ENCODE measurements at regions not wholly inside any gene's neighbourhood (a gene's known extent, or its start where the extent isn't known, plus 50 kb on each side); places are given as distances from the start of the nearest gene placed in this dataset.

DNA sequence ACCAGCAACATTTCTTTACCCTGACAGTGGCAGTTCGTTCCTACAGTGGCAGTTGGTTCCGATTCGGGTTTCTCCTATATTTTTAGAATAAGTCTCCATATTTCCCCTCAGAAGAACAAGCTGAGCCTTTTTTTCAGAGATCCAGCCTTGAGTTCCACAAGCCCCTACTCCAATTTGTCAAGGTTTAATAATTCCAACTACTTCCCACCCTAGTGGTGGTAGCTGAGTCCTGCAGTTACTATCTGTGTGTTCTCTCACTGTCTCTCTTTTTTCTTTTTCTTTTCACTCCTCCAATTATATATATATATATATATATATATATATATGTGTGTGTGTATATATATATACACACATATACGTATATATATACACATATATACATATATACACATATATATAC is 1347.3 kb downstream of the PCDH9 start:
- no peak for DNase-seq (ENCODE audit: low read depth in 2 of 2)

GRCh38 chr13:65881561-65882155 is 1348.5 kb downstream of the PCDH9 start:
- no peak for DNase-seq (ENCODE audit: low read depth in 2 of 2)

- no peak for DNase-seq (ENCODE audit: low read depth in 2 of 2)
Measured at GRCh38 chr13:65875031-65875430, 1355.1 kb downstream of the PCDH9 start.

GRCh38 chr13:65872448-65872847 is 1357.7 kb downstream of the PCDH9 start:
- no peak for DNase-seq (ENCODE audit: low read depth in 2 of 2)

- DNase-seq (ENCODE audit: low read depth in 2 of 2), result no peak
Measured at GRCh38 chr13:65868884-65869283, 1361.3 kb downstream of the PCDH9 start.

DNA sequence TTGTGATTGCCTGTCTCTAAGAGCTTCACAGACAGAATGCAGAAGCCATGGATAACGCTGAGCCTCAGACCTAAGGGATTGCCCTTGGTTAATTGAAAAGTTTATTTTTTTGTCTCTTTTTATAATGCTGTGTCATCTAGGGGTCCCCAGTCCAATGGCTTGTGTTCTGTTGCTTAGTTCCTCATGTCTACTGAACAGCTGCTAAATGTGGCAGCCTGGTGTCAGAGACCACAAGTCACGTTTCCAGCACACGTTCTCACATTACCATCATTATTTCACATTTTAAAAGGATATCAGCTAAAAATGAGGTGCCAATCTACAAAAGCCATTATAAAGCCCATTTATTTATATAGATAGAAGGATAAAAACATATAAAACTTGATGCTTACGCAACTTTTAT is 1362.0 kb downstream of the PCDH9 start:
- no peak for DNase-seq (ENCODE audit: low read depth in 2 of 2)

- no peak for DNase-seq (ENCODE audit: low read depth in 2 of 2)
Measured at GRCh38 chr13:65866138-65866537, 1364.0 kb downstream of the PCDH9 start.

DNA sequence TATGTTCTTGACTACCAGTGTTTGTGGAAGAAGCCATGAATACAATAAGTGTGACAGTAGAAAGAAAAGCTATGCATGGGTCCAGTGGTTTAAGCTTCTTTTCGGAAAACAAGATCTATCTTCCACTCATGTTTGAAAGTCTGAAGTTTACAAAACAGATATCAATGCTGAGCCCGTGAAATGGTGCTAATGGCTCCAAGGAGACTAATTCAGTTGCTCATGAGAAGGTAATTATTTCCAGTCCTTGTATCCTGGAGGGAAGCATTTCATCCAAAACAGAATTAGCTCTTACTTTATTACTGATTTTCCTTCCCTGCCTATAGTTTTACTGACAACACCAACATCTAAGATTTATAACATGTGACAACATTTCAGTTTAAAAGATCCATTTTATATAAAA is 1364.9 kb downstream of the PCDH9 start:
- no peak for DNase-seq (ENCODE audit: low read depth in 2 of 2)

DNA sequence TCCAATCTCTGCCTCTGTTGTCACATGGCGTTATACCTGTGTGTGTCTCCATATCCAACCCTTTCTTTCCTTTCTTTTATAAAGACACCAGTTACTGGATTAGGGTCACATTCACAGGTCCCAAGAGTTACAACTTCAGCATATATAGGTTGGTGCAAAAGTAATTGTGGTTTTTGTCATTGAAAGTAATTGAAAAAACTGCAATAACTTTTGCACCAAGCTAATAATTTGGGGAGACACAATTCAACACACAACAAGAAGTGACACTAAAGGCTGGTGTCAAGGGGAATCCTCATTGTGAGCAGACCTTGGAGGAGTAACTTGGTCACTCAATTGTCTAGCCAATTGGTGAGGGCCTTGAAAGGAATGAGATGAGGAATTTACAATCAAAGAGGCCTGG is 1366.1 kb downstream of the PCDH9 start:
- no peak for DNase-seq (ENCODE audit: low read depth in 2 of 2)

DNA sequence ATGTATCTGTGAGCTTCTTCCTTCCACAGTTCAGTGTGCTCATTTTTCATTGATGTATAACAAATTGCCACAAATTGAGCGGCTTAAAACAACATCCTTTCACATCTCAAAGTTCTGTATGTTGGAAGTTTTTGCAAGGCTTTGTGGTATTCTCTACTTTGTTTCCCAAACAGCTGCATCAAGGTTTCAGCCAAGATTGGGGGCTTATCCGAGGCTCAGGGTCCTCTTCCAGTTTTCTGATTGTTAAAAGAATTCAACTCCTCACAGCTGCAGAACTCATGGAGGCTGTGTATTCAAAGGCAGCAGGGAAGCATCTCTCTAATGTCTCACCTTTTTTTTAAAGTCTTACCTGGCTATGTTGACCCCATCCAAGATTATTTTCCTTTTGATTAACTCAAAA is 1369.8 kb downstream of the PCDH9 start:
- no peak for DNase-seq (ENCODE audit: low read depth in 2 of 2)

GRCh38 chr13:65857942-65858565 is 1372.1 kb downstream of the PCDH9 start:
- no peak for DNase-seq (ENCODE audit: low read depth in 2 of 2)

- DNase-seq (ENCODE audit: low read depth in 2 of 2), result no peak
Measured at GRCh38 chr13:65856431-65856830, 1373.7 kb downstream of the PCDH9 start.

DNA sequence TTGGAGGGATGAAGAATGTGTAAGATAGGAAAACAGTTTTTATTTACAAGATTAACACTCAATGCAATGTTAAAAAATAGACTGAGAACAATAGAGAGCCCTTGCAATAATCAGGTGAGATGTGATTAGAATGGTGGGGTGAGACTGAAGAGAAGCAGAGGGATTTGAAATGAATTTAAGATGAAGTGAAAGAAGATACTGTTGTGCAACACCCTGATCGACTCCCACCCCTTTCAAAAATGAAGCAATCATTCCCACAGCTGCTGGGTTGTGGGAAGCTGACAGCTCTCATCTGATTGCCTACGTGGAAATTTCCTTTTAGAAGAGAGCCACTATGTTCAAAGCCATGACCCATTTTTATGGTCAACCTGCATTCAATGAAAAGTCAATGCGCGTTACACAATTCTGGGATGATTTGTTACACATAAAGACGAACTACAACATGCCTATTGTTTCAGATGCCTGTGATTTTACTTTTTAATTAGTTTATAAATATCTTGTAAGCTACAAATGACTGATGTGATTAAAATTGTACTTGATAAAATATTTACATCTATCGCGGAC is 1374.8 kb downstream of the PCDH9 start:
- DNase-seq (ENCODE audit: low read depth in 2 of 2), result no peak

GRCh38 chr13:65854431-65854830 is 1375.7 kb downstream of the PCDH9 start:
- no peak for DNase-seq (ENCODE audit: low read depth in 2 of 2)

- DNase-seq (ENCODE audit: low read depth in 2 of 2), result no peak
Measured at GRCh38 chr13:65844266-65844841, 1385.8 kb downstream of the PCDH9 start.

DNA sequence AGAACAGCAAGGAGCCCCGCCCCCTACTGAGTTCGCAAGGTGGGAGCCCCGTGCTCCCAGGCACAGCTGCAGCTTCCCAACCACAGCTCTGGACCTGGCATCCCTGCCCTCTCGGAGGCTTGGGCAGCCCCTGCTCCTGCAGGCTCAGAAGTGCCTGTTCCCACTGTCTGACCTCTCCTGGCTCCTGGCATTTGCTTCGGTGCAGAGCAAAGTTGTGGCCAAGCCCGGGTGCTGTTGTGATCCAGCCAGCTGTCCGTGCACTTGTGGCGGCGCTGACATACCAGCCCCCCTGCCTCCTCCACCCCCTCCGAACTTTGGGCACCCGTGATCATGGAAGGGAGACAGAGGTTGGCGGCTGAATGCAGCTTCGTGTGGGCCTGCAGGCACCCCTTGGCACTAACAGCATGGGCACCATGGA is 1386.8 kb downstream of the PCDH9 start:
- no peak for DNase-seq (ENCODE audit: low read depth in 2 of 2)

- DNase-seq (ENCODE audit: low read depth in 2 of 2), result no peak
Measured at GRCh38 chr13:65841156-65841555, 1389.0 kb downstream of the PCDH9 start.

DNA sequence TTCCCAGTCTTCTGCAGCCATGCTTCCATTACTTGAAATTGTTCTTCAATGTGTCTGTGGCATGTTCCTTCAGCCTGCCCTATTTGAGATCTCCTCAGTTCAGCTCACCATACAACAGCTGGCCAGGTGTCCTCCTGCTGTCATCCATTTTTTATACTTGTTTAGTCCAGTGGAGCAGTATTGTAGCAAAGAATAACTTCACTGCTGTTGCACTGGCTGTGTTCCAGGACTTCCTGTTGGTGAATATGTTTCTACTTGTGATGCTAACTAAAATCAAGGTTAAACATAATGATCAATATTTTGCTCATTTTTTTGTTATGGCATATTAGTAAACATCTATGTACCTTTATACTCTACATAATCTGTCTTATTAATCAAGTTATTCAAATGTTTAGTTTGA is 1394.1 kb downstream of the PCDH9 start:
- DNase-seq (ENCODE audit: low read depth in 2 of 2), result no peak

DNA sequence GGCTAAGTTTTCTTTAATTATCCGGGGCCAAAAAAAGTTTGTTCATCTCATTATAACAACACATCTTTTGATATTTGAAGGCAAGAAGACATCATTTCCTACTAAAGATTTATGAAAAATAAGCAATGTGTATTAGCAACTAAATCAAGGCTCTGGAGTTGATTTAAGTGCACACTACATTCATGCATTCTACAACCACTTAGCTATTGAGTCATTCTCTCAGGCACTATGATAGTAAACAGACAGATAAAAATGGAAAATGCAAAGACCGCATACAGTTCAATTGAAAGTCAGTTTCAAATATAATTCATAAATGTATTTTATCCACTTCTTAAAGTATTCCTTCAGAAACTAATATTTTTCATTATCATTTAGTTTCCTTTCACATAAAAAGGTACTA is 1395.2 kb downstream of the PCDH9 start:
- no peak for DNase-seq (ENCODE audit: low read depth in 2 of 2)

- no peak for DNase-seq (ENCODE audit: low read depth in 2 of 2)
Measured at GRCh38 chr13:65830411-65831205, 1399.5 kb downstream of the PCDH9 start.

- DNase-seq (ENCODE audit: low read depth in 2 of 2), result no peak
Measured at GRCh38 chr13:65829241-65830008, 1400.7 kb downstream of the PCDH9 start.

DNA sequence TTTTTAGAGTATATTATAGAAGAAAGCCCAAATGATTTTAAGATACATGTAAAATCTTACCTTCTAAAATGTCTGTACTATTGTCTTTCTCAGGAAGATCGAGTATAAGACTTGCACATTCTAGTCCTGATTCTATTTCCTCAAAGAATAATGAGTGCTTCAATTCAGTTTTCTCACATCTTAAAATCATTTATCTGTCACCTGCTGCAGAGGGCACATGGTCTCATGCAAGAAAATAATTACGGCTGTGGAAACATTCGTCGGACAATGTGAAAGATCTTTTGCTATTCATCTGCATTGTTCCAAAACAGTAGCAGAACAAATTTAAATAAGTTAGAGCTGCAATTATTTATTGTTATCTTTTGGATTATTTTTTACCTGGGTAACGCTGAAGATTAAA is 1403.5 kb downstream of the PCDH9 start:
- no peak for DNase-seq (ENCODE audit: low read depth in 2 of 2)
